SH-SY5Y (cell line): ENCODE measurements at regions not wholly inside any gene's neighbourhood (a gene's known extent, or its start where the extent isn't known, plus 50 kb on each side); places are given as distances from the start of the nearest gene placed in this dataset.

Experiments used
- GATA2 ChIP-seq: IDR thresholded peaks from 2 replicates; pipeline ENCODE4 v1.6.1; 2011; ENCODE audit warnings: mild to moderate bottlenecking, low read depth, low read length
- GATA3 ChIP-seq: IDR thresholded peaks from 2 replicates; pipeline ENCODE4 v1.6.1; 2011; ENCODE audit warnings: low read depth, mild to moderate bottlenecking, low read length, moderate library complexity

GRCh38 chr11:28767574-28767973 lies 659.4 kb downstream of the METTL15 start:
- TF ChIP-seq GATA2 = no peak
- no peak for TF ChIP-seq GATA3
